Transverse colon (tissue), 4 donors: ENCODE measurements at regions not wholly inside any gene's neighbourhood (a gene's known extent, or its start where the extent isn't known, plus 50 kb on each side); places are given as distances from the start of the nearest gene placed in this dataset.

ENCODE experiments used
- DNase-seq: peaks from one replicate; pipeline ENCODE4 v3.0.0-alpha.2; 2019
- H3K27ac ChIP-seq, 4 donors: fragments of 200-600 bp; sonication (generic); 2 replicates each; pipeline ENCODE4 v1.5.1; 2016 to 2018; ENCODE audit warnings: inconsistent platforms in 4 of 4
- H3K27me3 ChIP-seq: fragments of 200-600 bp; sonication (generic); 2 replicates; pipeline ENCODE4 v1.5.1; 2017; ENCODE audit warnings: inconsistent platforms
- H3K36me3 ChIP-seq, 4 donors: fragments of 200-600 bp; sonication (generic); 2 replicates each; pipeline ENCODE4 v1.5.1; 2017 to 2019; ENCODE audit warnings: inconsistent platforms in 4 of 4
- H3K4me1 ChIP-seq, 4 donors: fragments of 200-600 bp; sonication (generic); 2 replicates each; pipeline ENCODE4 v1.5.1; 2017 to 2020; ENCODE audit warnings: inconsistent platforms in 4 of 4
- H3K4me3 ChIP-seq, 4 donors: fragments of 200-600 bp; sonication (generic); 1 replicate in 1 of 4; 2 replicates in 3 of 4; pipeline versions ENCODE4 v1.5.1 to v1.6.1; 2017 to 2019; ENCODE audit warnings: inconsistent platforms in 4 of 4
- H3K9me3 ChIP-seq, 2 donors: fragments of 200-600 bp; sonication (generic); 2 replicates each; pipeline ENCODE4 v1.5.1; 2017 to 2019; ENCODE audit warnings: inconsistent platforms in 2 of 2
- CTCF ChIP-seq, 5 experiments: fragments of 200-600 bp in 3 of 5; fragments of 450-650 bp in 2 of 5; sonication (generic) in 3 of 5; IDR thresholded peaks; 1 replicate in 2 of 5; 2 replicates in 3 of 5; pipeline ENCODE4 v1.5.1; 2016 to 2017; ENCODE audit warnings: antibody characterized with exemption in 5 of 5, inconsistent platforms in 3 of 5, mild to moderate bottlenecking in 2 of 5, moderate library complexity in 1 of 5
- EP300 ChIP-seq: sonication (generic); formaldehyde crosslinking; IDR thresholded peaks from one replicate; pipeline ENCODE4 v1.6.1; 2017; ENCODE audit warnings: antibody characterized with exemption, low read depth
- POLR2A ChIP-seq: fragments of 450-650 bp; IDR thresholded peaks from one replicate; pipeline ENCODE4 v1.6.1; 2016; ENCODE audit warnings: antibody characterized with exemption, mild to moderate bottlenecking, moderate library complexity
- POLR2AphosphoS5 ChIP-seq, 3 donors: sonication (generic); formaldehyde crosslinking; IDR thresholded peaks; one replicate each; pipeline ENCODE4 v1.6.1; 2016; ENCODE audit warnings: antibody characterized with exemption in 3 of 3
- WGBS, 2 donors: methylation state at CpG; one replicate each; pipeline ENCODE4 v1.1.5; 2018; ENCODE audit warnings: low coverage in 1 of 2; 5-methylcytosine and 5-hydroxymethylcytosine counted together
- in situ Hi-C, 4 donors: fragments of 200-750 bp; cut with MboI; loops; one replicate each; pipeline versions ENCODE4 v1.15.0 to v1.15.1; 2017; ENCODE audit warnings: low sequenced_read_pairs in 3 of 4, low pct_ligation_motif_present in 1 of 4, low pct_unique_long_range_greater_than_20kb in 1 of 4
- intact Hi-C: fragments of 100-400 bp; cut with DNase I; formaldehyde crosslinking; loops from one replicate; pipeline ENCODE4 v1.15.1; 2023; ENCODE audit warnings: low total_unique reads

- Histone ChIP-seq H3K36me3 (no peaks in the 10 kb centered on the region), H3K9me3 (no peaks in the 10 kb centered on the region), H3K4me3 (no peak overlapping the region), H3K27me3 (no peaks in the 10 kb centered on the region), H3K27ac (no peak overlapping the region), H3K4me1 (no peaks in the 10 kb centered on the region)
- WGBS, 2 donors, result 93% methylated on average over 2 of the region's 2 CpGs; no CpG with 5 or more reads in 1 of the 2 donors
- no peak for DNase-seq
- in situ Hi-C loops, result no loop called here
- intact Hi-C loops, result no loop called here
- TF ChIP-seq CTCF (IDR thresholded peaks at IDR 0.05) (no peak), POLR2AphosphoS5 (IDR thresholded peaks at IDR 0.05) (no peak)
These were observed 177.0 kb upstream of the ZMIZ1 start for GRCh38 chr10:78891741-78892140.

- no peaks in the 10 kb centered on the region for H3K36me3 ChIP-seq
- no peaks in the 10 kb centered on the region for H3K27me3 ChIP-seq
- TF ChIP-seq POLR2A (no peak), POLR2AphosphoS5 (IDR thresholded peaks at IDR 0.05) (no peak), CTCF (IDR thresholded peaks at IDR 0.05) (no peak), EP300 (no peak)
- in situ Hi-C loops (no loop called here), intact Hi-C loops (no loop called here)
- no peak overlapping the region for H3K27ac ChIP-seq
- no peak overlapping the region for H3K4me3 ChIP-seq
- no peaks in the 10 kb centered on the region for H3K4me1 ChIP-seq
- H3K9me3 ChIP-seq, result no peaks in the 10 kb centered on the region
- WGBS, 2 donors, result 17 to 68% methylated on average over 1 to 6 of the region's 7 CpGs
- DNase-seq, result no peak
These were observed 176.2 kb upstream of the ZMIZ1 start for GRCh38 chr10:78892338-78893176.

- Histone ChIP-seq H3K27ac (no peak overlapping the region), H3K9me3 (no peaks in the 10 kb centered on the region), H3K27me3 (no peaks in the 10 kb centered on the region), H3K4me3 (no peak overlapping the region), H3K36me3 (no peaks in the 10 kb centered on the region), H3K4me1 (no peaks in the 10 kb centered on the region)
- TF ChIP-seq EP300, result no peak
- WGBS, 2 donors, result 57% methylated on average over 5 of the region's 5 CpGs; no CpG with 5 or more reads in 1 of the 2 donors
- no peak for DNase-seq
- in situ Hi-C loops, result no loop called here
- intact Hi-C loops, result no loop called here
These were observed 175.5 kb upstream of the ZMIZ1 start for GRCh38 chr10:78893217-78893616.

GRCh38 chr10:78894089-78894840 is 174.5 kb upstream of the ZMIZ1 start:
- WGBS, 2 donors, result 78 to 93% methylated on average over 5 to 11 of the region's 12 CpGs
- intact Hi-C loops, result no loop called here
- DNase-seq, result no peak
- Histone ChIP-seq H3K36me3 (no peaks in the 10 kb centered on the region), H3K4me3 (no peak overlapping the region), H3K27me3 (no peaks in the 10 kb centered on the region), H3K4me1 (no peaks in the 10 kb centered on the region), H3K27ac (no peak overlapping the region), H3K9me3 (no peaks in the 10 kb centered on the region)
- in situ Hi-C loops, result no loop called here
- TF ChIP-seq EP300 (no peak), CTCF (IDR thresholded peaks at IDR 0.05) (no peak), POLR2A (no peak), POLR2AphosphoS5 (IDR thresholded peaks at IDR 0.05) (no peak)
